GM12891 (cell line): ENCODE measurements at regions not wholly inside any gene's neighbourhood (a gene's known extent, or its start where the extent isn't known, plus 50 kb on each side); places are given as distances from the start of the nearest gene placed in this dataset.

Experiments used
- POLR2A ChIP-seq: IDR thresholded peaks from 2 replicates; pipeline ENCODE4 v1.6.1; 2011; ENCODE audit warnings: low read depth, low read length, control low read depth
- POLR2AphosphoS5 ChIP-seq: IDR thresholded peaks from 2 replicates; pipeline ENCODE4 v1.6.1; 2011; ENCODE audit warnings: low read depth, low read length, control low read depth
- POU2F2 ChIP-seq: IDR thresholded peaks from 2 replicates; pipeline ENCODE4 v1.6.1; 2011; ENCODE audit warnings: low read depth, mild to moderate bottlenecking, control low read depth, low read length, moderate library complexity
- TAF1 ChIP-seq: IDR thresholded peaks from 2 replicates; pipeline ENCODE4 v1.6.1; 2011; ENCODE audit warnings: low read depth, low read length, control low read depth

DNA sequence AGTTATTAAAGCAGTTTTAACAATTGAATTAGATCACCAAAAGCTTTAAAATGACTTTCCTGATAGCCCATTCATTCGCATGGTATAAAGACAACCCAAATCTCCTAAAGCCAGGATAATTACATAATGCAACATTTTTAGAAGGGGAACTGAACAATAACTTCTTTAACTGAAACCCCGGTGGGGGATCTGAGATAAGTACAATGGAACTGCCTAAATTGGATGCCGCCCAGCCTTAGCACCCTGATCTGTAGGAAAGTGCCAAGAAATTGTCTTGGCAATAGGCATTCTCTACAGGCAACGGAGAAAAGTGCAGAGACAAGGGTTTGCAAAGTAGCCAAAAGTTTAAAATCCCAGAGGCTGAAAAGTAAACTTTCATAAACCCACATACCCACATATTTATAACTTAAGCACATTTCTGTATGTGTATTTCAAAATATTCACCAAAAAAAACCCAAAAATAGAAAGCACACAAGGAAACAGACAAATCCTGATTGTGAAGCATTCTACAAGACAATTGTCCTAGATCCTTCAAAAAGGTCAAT, 98.8 kb upstream of the BEND6 start:
- no peak for TF ChIP-seq POLR2A
- no peak for TF ChIP-seq POLR2AphosphoS5
- TF ChIP-seq TAF1, result no peak
- no peak for TF ChIP-seq POU2F2
